H1 (cell line): ENCODE measurements at regions not wholly inside any gene's neighbourhood (a gene's known extent, or its start where the extent isn't known, plus 50 kb on each side); places are given as distances from the start of the nearest gene placed in this dataset.
A peak's percentile ranks its signal among the peaks of the same experiment; 100 is the strongest.

ENCODE experiments used
- CTCF ChIA-PET: fragments of 300-600 bp; sonication (Branson Sonifier 250); formaldehyde crosslinking; loops from one replicate; lab custom pipeline; 2021; ENCODE audit not compliant: partially characterized antibody; lab: Charles Lee
- POLR2A ChIA-PET: fragments of 300-600 bp; sonication (Branson Sonifier 250); formaldehyde crosslinking; loops from one replicate; lab custom pipeline; 2021; ENCODE audit warnings: inconsistent platforms; ENCODE audit not compliant: partially characterized antibody; lab: Charles Lee
- DNase-seq, 2 experiments: peaks; one replicate each; pipeline versions ENCODE4 v3.0.0 to v3.0.0-alpha.2; 2010 to 2022; ENCODE audit warnings: low spot score in 2 of 2, low read depth in 1 of 2, mixed read lengths in 1 of 2
- FAIRE-seq: peaks from 2 replicates; lab custom pipeline; 2011; peaks lifted over from hg19 to GRCh38; lab: Jason Lieb, UNC
- H2AFZ ChIP-seq: 2 replicates; pipeline ENCODE4 v1.8.1; 2012; ENCODE audit warnings: low read length, inconsistent platforms
- H2AK5ac ChIP-seq: 2 replicates; pipeline ENCODE4 v1.6.1; 2013; ENCODE audit warnings: low read depth, low read length
- H2BK120ac ChIP-seq: replicated peaks from 2 replicates; pipeline ENCODE3; 2013; ENCODE audit warnings: low read depth, low read length, inconsistent platforms
- H2BK12ac ChIP-seq: 2 replicates; pipeline ENCODE4 v1.6.1; 2013; ENCODE audit warnings: low read depth, low read length
- H2BK15ac ChIP-seq: 2 replicates; pipeline ENCODE4 v1.6.1; 2013; ENCODE audit warnings: low read length
- H2BK20ac ChIP-seq: 2 replicates; pipeline ENCODE4 v1.6.1; 2013; ENCODE audit warnings: low read length
- H2BK5ac ChIP-seq: 2 replicates; pipeline ENCODE4 v1.6.1; 2013; ENCODE audit warnings: low read depth, low read length
- H3K14ac ChIP-seq: 2 replicates; pipeline ENCODE4 v1.6.1; 2013; ENCODE audit warnings: inconsistent platforms; ENCODE audit not compliant: insufficient read length
- H3K18ac ChIP-seq: 2 replicates; pipeline ENCODE4 v1.6.1; 2013; ENCODE audit warnings: low read length; ENCODE audit errors: extremely low read depth
- H3K23ac ChIP-seq: 2 replicates; pipeline ENCODE4 v1.6.1; 2013; ENCODE audit warnings: inconsistent platforms; ENCODE audit not compliant: insufficient read length
- H3K23me2 ChIP-seq: 2 replicates; pipeline ENCODE4 v1.6.1; 2013; ENCODE audit warnings: low read depth, low read length
- H3K27ac ChIP-seq: 2 replicates; pipeline ENCODE4 v1.6.1; 2011; ENCODE audit warnings: low read depth, low read length, inconsistent platforms
- H3K27me3 ChIP-seq, 4 experiments: replicated peaks in 1 of 4; 1 replicate in 1 of 4; 2 replicates in 3 of 4; pipeline versions ENCODE4 v1.6.1 to v1.8.1; 2011 to 2013; ENCODE audit warnings: low read length in 3 of 4, mild to moderate bottlenecking in 3 of 4, inconsistent platforms in 2 of 4, mixed read lengths in 2 of 4, moderate library complexity in 1 of 4; ENCODE audit not compliant: control insufficient read depth in 3 of 4, insufficient read depth in 3 of 4; ENCODE audit errors: extremely low read depth in 1 of 4
- H3K36me3 ChIP-seq, 4 experiments: 2 replicates each; pipeline versions ENCODE4 v1.6.1 to v1.8.1; 2011 to 2013; ENCODE audit warnings: mild to moderate bottlenecking in 4 of 4, low read length in 3 of 4, moderate library complexity in 2 of 4, control low read depth in 1 of 4, inconsistent platforms in 1 of 4; ENCODE audit not compliant: insufficient read depth in 4 of 4, control insufficient read depth in 2 of 4
- H3K4ac ChIP-seq: replicated peaks from 2 replicates; pipeline ENCODE3; 2013; ENCODE audit warnings: low read length, low read depth, mixed read lengths, inconsistent platforms; ENCODE audit not compliant: insufficient read length
- H3K4me1 ChIP-seq, 4 experiments: replicated peaks in 1 of 4; 1 replicate in 1 of 4; 2 replicates in 3 of 4; pipeline versions ENCODE4 v1.6.1 to v1.8.1; 2011 to 2013; ENCODE audit warnings: low read length in 3 of 4, inconsistent platforms in 2 of 4, mixed read lengths in 1 of 4; ENCODE audit not compliant: insufficient read depth in 4 of 4, control insufficient read depth in 3 of 4
- H3K4me2 ChIP-seq, 2 experiments: 2 replicates each; pipeline versions ENCODE4 v1.6.1 to v1.8.1; 2011 to 2013; ENCODE audit warnings: low read depth in 2 of 2, low read length in 2 of 2, control low read depth in 1 of 2, inconsistent platforms in 1 of 2, mild to moderate bottlenecking in 1 of 2; ENCODE audit not compliant: insufficient read depth in 1 of 2
- H3K4me3 ChIP-seq, 4 experiments: fragments of 200-600, 300-600 bp in 1 of 4; sonication (generic), shearing (Covaris generic), sonication (Bioruptor Twin) in 1 of 4; 2 replicates each; pipeline versions ENCODE4 v1.5.1 to v1.8.1; 2011 to 2016; ENCODE audit warnings: low read length in 4 of 4, low read depth in 3 of 4, control low read depth in 2 of 4, inconsistent platforms in 2 of 4, mild to moderate bottlenecking in 2 of 4, mixed read lengths in 1 of 4, moderate library complexity in 1 of 4; ENCODE audit not compliant: insufficient read depth in 2 of 4; ENCODE audit errors: extremely low read depth in 1 of 4
- H3K56ac ChIP-seq: replicated peaks from 2 replicates; pipeline ENCODE3; 2013; ENCODE audit warnings: low read depth, mild to moderate bottlenecking, mixed read lengths, low read length, inconsistent platforms; ENCODE audit not compliant: insufficient read length
- H3K79me1 ChIP-seq: 2 replicates; pipeline ENCODE4 v1.6.1; 2013; ENCODE audit warnings: low read depth, low read length, control low read depth
- H3K79me2 ChIP-seq, 2 experiments: 2 replicates each; pipeline versions ENCODE4 v1.6.1 to v1.8.1; 2012 to 2013; ENCODE audit warnings: low read length in 2 of 2, mild to moderate bottlenecking in 2 of 2, inconsistent platforms in 1 of 2; ENCODE audit not compliant: insufficient read depth in 2 of 2, control insufficient read depth in 1 of 2
- H3K9ac ChIP-seq, 4 experiments: replicated peaks in 1 of 4; 1 replicate in 1 of 4; 2 replicates in 3 of 4; pipeline versions ENCODE4 v1.6.1 to v1.8.1; 2011 to 2013; ENCODE audit warnings: low read depth in 3 of 4, low read length in 3 of 4, control low read depth in 2 of 4, mild to moderate bottlenecking in 2 of 4, moderate library complexity in 2 of 4, inconsistent platforms in 1 of 4; ENCODE audit errors: extremely low read depth in 1 of 4
- H3K9me3 ChIP-seq, 2 experiments: 2 replicates each; pipeline versions ENCODE4 v1.6.1 to v1.8.1; 2012 to 2013; ENCODE audit warnings: mild to moderate bottlenecking in 2 of 2, moderate library complexity in 2 of 2, control low read depth in 1 of 2, inconsistent platforms in 1 of 2, low read depth in 1 of 2, low read length in 1 of 2, mixed read lengths in 1 of 2; ENCODE audit not compliant: insufficient read depth in 2 of 2
- H4K20me1 ChIP-seq, 2 experiments: replicated peaks in 1 of 2; 2 replicates each; pipeline versions ENCODE3 to v1.8.1; 2011 to 2013; ENCODE audit warnings: inconsistent platforms in 2 of 2, low read length in 2 of 2, mild to moderate bottlenecking in 1 of 2; ENCODE audit not compliant: insufficient read depth in 2 of 2, control insufficient read depth in 1 of 2
- H4K5ac ChIP-seq: 2 replicates; pipeline ENCODE4 v1.6.1; 2013; ENCODE audit warnings: low read length, low read depth, mixed read lengths, inconsistent platforms; ENCODE audit not compliant: insufficient read length
- H4K8ac ChIP-seq: 2 replicates; pipeline ENCODE4 v1.8.0; 2013; ENCODE audit warnings: mild to moderate bottlenecking, moderate library complexity, low read length, inconsistent platforms; ENCODE audit not compliant: insufficient read depth; ENCODE audit errors: extremely low read depth
- H4K91ac ChIP-seq: replicated peaks from 2 replicates; pipeline ENCODE3; 2013; ENCODE audit warnings: low read length, mixed read lengths, inconsistent platforms; ENCODE audit not compliant: insufficient read length
- BACH1 ChIP-seq: IDR thresholded peaks from 2 replicates; pipeline ENCODE4 v1.6.1; 2012; ENCODE audit warnings: low read length, improper control_type of control experiment
- TAF7 ChIP-seq: optimal IDR thresholded peaks from 2 replicates; pipeline ENCODE3; 2011; ENCODE audit warnings: low read depth, mild to moderate bottlenecking, inconsistent platforms, low read length, moderate library complexity, borderline replicate concordance
- WGBS, 2 experiments: shearing (Covaris generic) in 1 of 2; methylation state at CpG; one replicate each; pipeline versions ENCODE4 v1.1.6 to v1.1.7; 2013 to 2015; ENCODE audit warnings: low lambda C conversion rate in 2 of 2, mixed read lengths in 2 of 2, inconsistent platforms in 1 of 2, low coverage in 1 of 2, missing lambda C conversion rate in 1 of 2; ENCODE audit not compliant: insufficient replicate concordance in 2 of 2, insufficient coverage in 1 of 2, insufficient read length in 1 of 2; ENCODE audit errors: extremely low coverage in 1 of 2, missing lambda C conversion rate in 1 of 2; 5-methylcytosine and 5-hydroxymethylcytosine counted together

DNA sequence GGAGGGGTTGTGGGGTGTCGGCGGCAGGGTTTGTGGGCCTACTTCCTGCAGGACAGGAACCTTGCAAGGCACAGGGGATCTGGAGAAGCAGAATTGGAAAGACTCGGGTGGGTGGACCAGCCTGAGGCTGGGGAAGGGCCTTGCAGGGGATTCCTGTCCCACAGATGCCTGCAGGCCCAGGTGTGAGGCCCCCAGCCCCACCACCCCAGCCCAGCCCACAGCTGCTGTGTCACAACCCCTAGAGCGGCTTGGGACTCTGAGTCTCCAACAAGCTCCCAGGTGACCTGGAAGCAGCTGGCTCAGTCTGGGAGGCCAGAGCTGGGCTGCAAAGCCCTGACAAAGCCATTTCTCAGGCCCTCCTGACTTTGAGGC is 93.1 kb downstream of the ZFP36L2 start:
- POLR2A ChIA-PET: interaction anchor here (1.2 to 2.5 kb wide), 3 partner anchors 32 to 94 kb away, joined by 3 to 9 read pairs (median 8); partner anchors contain the start of gene ZFP36L2
- H3K79me1 ChIP-seq: no peaks in the 10 kb centered on the region
- no peak overlapping the region for H2AFZ ChIP-seq
- DNase-seq (no peak), FAIRE-seq (no peak)
- H4K8ac ChIP-seq: no peak overlapping the region
- H2BK15ac ChIP-seq: peak overlapping the region; percentile 88; the same call in 1 of the 2 replicates
- no peaks in the 10 kb centered on the region for H4K20me1 ChIP-seq
- no peak overlapping the region for H4K91ac ChIP-seq
- H2BK5ac ChIP-seq: no peak overlapping the region
- no peak overlapping the region for H2BK120ac ChIP-seq
- H2BK20ac ChIP-seq: no peak overlapping the region
- no peaks in the 10 kb centered on the region for H3K23me2 ChIP-seq
- H2AK5ac ChIP-seq: no peak overlapping the region
- H3K79me2 ChIP-seq: no peaks in the 10 kb centered on the region
- no peak overlapping the region for H2BK12ac ChIP-seq
- no peak overlapping the region for H3K4ac ChIP-seq
- H3K14ac ChIP-seq: no peak overlapping the region
- 93% methylated on average over 4 of the region's 4 CpGs; no CpG with 5 or more reads in 1 of the 2 experiments for WGBS, 2 experiments
- H3K27ac ChIP-seq: no peak overlapping the region
- CTCF ChIA-PET: interaction anchor here (0.5 to 4.5 kb wide), 14 partner anchors 28 to 409 kb away, joined by 3 to 57 read pairs (median 4); partner anchors contain the start of gene ZFP36L2
- H3K27me3 ChIP-seq: no peaks in the 10 kb centered on the region
- H4K5ac ChIP-seq: no peak overlapping the region
- H3K4me1 ChIP-seq: peaks cover 0 to 23% (median 11%) of the 10 kb centered on the region in 4 experiments; a peak in 6 of 7 replicates
- no peak overlapping the region for H3K4me2 ChIP-seq
- H3K18ac ChIP-seq: peak overlapping the region; percentile 48; the same call in 1 of the 2 replicates
- H3K9ac ChIP-seq: no peak overlapping the region
- no peak overlapping the region for H3K56ac ChIP-seq
- H3K23ac ChIP-seq: no peak overlapping the region
- H3K36me3 ChIP-seq: no peaks in the 10 kb centered on the region
- no peak overlapping the region for H3K4me3 ChIP-seq
- no peaks in the 10 kb centered on the region for H3K9me3 ChIP-seq
- TF ChIP-seq BACH1 (no peak), TAF7 (no peak)
